Lower leg skin (tissue), 4 donors: ENCODE measurements at regions not wholly inside any gene's neighbourhood (a gene's known extent, or its start where the extent isn't known, plus 50 kb on each side); places are given as distances from the start of the nearest gene placed in this dataset.
A peak's percentile ranks its signal among the peaks of the same experiment; 100 is the strongest.

ENCODE experiments used
- DNase-seq, 2 donors: peaks; one replicate each; pipeline ENCODE4 v3.0.0-alpha.2; 2019; ENCODE audit warnings: low spot score in 2 of 2
- H3K4me3 ChIP-seq: fragments of 200-600 bp; sonication (generic); 2 replicates; pipeline ENCODE4 v1.5.1; 2017; ENCODE audit warnings: mild to moderate bottlenecking, low read depth; ENCODE audit not compliant: poor library complexity, severe bottlenecking
- CTCF ChIP-seq, 3 donors: fragments of 450-650 bp; IDR thresholded peaks; one replicate each; pipeline ENCODE4 v1.5.1; 2016; ENCODE audit warnings: antibody characterized with exemption in 3 of 3, mild to moderate bottlenecking in 3 of 3, moderate library complexity in 2 of 3
- POLR2A ChIP-seq, 2 donors: fragments of 450-650 bp; IDR thresholded peaks; one replicate each; pipeline ENCODE4 v1.6.1; 2016 to 2017; ENCODE audit warnings: antibody characterized with exemption in 2 of 2, mild to moderate bottlenecking in 1 of 2, moderate library complexity in 1 of 2
- whole genome bisulfite sequencing, 2 donors: methylation state at CpG; one replicate each; pipeline ENCODE4 v1.1.5; 2018; 5-methylcytosine and 5-hydroxymethylcytosine counted together
- intact Hi-C: fragments of 100-400 bp; cut with DNase I; formaldehyde crosslinking; loops from one replicate; pipeline ENCODE4 v1.15.0; 2023; ENCODE audit warnings: low total_unique reads

- no peak for DNase-seq
- intact Hi-C loops: no loop called here
- H3K4me3 ChIP-seq: no peak overlapping the region
- 66 to 71% methylated on average over 11 of the region's 11 CpGs for WGBS, 2 donors
- TF ChIP-seq CTCF (IDR thresholded peaks at IDR 0.05): no peak
- TF ChIP-seq POLR2A (IDR thresholded peaks at IDR 0.05): no peak
These were observed 67.6 kb downstream of the HES1 start for GRCh38 chr3:194203482-194204041.

- H3K4me3 ChIP-seq: no peak overlapping the region
- intact Hi-C loops: no loop called here
- TF ChIP-seq CTCF (IDR thresholded peaks at IDR 0.05): no peak
- no peak for TF ChIP-seq POLR2A (IDR thresholded peaks at IDR 0.05)
- whole genome bisulfite sequencing, 2 donors: 19 to 38% methylated on average over 29 to 65 of the region's 79 CpGs
- no peak for DNase-seq
These were observed 68.4 kb downstream of the HES1 start for GRCh38 chr3:194204042-194204987.

GRCh38 chr3:194205675-194206133 is 69.8 kb downstream of the HES1 start:
- no peak for DNase-seq
- 78 to 80% methylated on average over 8 of the region's 8 CpGs for WGBS, 2 donors
- H3K4me3 ChIP-seq: no peak overlapping the region
- TF ChIP-seq POLR2A (IDR thresholded peaks at IDR 0.05) (no peak), CTCF (IDR thresholded peaks at IDR 0.05) (no peak)
- intact Hi-C loops: no loop called here

GRCh38 chr3:194206320-194206719 is 70.4 kb downstream of the HES1 start:
- TF ChIP-seq POLR2A (IDR thresholded peaks at IDR 0.05) (no peak), CTCF (IDR thresholded peaks at IDR 0.05) (no peak)
- WGBS, 2 donors: 34 to 70% methylated on average over 10 of the region's 10 CpGs
- peak; percentile 46 to 94 for DNase-seq
- intact Hi-C loops: no loop called here
- H3K4me3 ChIP-seq: no peak overlapping the region

DNA sequence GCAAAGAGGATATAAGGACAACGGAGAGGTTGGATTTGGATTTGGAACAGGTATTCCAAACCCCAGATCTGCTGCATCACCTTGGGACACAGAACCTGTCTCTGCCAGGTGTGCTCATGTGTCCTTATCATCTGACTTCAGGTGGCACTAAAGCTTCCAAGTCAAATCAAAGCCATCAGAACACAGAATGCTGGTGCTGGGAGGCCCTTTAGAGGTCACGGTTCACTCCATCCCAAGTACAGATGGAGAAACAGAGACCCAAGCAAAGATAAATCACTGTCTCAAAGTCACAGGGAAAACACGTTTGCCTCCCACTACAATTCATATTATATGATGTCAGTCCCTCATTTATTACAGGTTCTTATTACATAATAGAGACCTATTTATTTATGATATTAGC is 72.8 kb downstream of the HES1 start:
- no peak for DNase-seq
- no peak for TF ChIP-seq CTCF (IDR thresholded peaks at IDR 0.05)
- intact Hi-C loops: no loop called here
- no peak overlapping the region for H3K4me3 ChIP-seq
- WGBS, 2 donors: 84 to 86% methylated on average over 3 of the region's 3 CpGs
